GM21529 (cell line): ENCODE measurements at regions not wholly inside any gene's neighbourhood (a gene's known extent, or its start where the extent isn't known, plus 50 kb on each side); places are given as distances from the start of the nearest gene placed in this dataset.

Source experiments
- ATAC-seq: cut with Tn5 transposase; IDR thresholded peaks from one replicate; pipeline ENCODE4 v1.9.1; 2021; ENCODE audit not compliant: unreplicated experiment

DNA sequence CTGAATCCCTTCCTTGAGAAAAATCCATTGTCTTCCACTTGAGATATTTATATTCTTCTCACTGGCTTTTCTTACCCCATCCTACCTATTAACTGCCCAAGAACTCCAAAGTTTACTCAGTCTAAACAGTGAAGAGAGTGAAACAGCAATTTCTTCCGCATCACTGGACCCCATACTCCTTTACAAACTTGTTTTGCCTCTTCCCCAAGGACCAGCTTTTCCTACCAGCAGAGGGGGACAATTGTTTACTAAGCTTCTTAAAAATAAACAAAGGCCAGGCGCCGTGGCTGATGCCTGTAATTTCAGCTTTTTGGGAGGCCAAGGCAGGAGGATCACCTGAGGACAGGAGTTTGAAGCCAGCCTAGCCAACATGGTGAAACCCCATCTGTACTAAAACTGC, 52.0 kb downstream of the LRATD1 start:
- no peak for ATAC-seq

DNA sequence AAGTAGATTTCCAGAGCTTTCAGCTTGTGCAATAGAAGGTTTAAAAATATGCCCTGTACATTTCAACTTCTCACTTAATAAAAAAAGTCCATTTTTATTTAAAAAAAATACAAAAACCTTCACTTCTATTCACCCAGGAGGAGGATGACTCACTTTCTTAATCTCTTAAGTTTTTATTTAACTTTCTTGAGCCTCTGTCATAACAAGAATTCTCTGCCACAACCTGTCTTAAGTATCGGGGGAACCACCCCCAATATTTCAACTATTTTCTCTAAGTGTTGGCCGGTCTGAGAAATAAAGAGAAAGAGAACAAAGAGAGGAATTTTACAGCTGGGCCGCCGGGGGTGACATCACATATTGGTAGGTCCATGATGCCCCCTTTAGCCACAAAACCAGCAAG, 58.4 kb downstream of the LRATD1 start:
- no peak for ATAC-seq

DNA sequence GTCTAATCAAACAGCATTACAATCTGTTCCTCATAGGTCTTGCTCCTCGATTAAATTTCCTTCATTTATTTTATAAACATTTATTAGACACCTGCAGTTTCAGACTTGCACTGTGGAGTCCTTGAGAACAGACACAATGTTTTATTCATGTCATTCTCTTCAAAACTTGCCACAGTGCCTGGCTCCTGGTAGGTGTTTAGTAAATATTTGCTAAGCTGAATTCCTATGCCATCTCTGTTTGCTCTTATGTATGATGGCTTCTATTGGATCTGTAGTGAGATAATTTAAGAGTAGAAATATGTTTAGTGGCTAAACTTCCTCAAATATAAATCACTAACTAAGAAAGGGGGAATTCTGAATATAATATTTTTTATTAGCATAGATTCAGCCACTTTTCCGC, 61.4 kb downstream of the LRATD1 start:
- no peak for ATAC-seq

DNA sequence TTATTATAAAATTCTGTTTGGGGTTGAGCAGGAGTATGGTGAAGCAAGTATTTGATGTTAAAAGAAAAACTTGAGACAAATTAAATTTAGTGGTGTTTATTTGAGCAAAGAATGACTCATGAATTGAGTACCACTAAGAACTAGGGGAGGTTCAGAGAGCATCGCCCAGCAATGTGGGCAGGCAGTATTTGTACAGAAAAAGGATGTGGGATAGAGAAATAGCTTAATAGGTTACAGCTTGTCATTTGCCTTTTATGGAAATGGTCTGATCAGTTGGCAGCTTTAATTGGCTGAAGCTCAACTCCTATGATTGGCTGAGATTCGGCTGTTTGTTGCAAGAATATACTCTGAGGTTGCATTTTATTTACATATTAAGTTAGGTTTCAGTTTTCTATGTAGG, 68.2 kb downstream of the LRATD1 start:
- no peak for ATAC-seq

DNA sequence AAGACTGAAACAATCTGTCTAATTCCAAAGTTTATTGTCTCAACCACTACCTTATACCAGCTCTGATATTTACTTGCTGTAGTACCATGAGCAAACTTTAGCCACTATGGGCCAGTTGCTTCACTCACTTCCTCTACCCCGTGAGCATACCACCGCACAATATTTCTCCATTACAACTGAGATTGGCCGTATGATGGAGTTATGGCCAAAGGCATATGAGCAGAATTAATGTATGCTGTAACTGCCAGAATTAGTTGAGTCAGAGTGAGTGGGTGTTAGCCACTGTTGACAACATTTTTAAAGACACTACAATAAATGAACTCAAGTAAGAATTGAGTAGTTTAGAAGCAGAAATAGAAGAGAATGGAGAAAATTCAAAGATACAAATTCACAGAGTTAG, 69.7 kb downstream of the LRATD1 start:
- no peak for ATAC-seq

DNA sequence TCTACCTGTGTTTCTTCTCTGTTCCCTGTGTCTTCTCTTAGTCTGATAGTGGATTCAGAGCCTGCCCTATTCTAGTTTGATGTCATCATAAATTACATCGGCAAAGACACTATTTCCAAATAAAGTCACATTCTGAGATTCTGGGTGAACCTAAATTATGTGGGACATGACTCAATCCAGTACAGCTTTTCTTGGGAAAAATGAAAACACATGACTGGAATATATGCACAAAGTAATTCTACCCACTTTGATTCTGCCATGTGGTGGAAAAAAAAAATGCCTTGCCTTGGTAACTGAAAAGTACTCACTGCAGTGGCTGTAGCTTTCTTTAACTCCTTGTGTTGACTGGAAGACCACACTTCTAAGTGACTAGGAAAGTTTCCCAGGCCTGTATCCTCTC, 73.7 kb downstream of the LRATD1 start:
- ATAC-seq = no peak

DNA sequence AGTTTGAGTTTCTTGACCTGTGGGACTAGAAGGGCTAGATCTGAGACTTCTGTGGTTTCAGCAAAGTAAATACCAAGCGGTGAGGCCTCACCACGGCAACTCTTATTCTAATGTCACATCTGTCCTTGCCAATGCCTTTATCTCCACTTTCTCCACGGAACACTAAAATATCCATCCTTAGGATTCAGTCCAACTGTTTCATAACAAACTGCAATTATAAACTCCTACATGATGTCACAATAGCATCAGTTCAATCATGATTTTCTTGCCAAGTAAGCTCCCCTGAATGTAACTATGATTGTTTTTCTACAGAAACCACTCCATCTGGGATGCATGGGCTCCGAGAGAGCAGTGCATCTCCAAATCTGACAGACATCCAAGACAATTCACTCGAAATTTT, 79.6 kb downstream of the LRATD1 start:
- no peak for ATAC-seq

DNA sequence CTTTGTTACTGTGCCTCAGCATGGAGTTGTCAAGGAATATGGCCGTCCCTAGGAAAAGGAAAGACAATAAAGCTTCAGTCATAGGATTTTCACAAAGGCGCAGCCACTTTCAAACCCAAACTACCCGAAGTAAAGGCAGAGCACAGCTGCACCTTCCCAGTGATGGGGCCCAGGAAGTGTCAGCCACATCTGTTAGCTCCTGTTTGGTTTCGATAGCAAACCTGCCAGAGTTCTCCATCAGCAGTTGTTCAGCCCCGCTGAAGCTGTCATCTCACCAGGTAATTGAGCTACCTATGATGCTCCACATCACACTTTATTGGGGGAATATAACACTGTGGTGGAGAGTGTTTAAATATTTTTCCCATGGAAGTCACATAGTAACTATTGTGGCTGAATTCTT, 80.7 kb downstream of the LRATD1 start:
- no peak for ATAC-seq

DNA sequence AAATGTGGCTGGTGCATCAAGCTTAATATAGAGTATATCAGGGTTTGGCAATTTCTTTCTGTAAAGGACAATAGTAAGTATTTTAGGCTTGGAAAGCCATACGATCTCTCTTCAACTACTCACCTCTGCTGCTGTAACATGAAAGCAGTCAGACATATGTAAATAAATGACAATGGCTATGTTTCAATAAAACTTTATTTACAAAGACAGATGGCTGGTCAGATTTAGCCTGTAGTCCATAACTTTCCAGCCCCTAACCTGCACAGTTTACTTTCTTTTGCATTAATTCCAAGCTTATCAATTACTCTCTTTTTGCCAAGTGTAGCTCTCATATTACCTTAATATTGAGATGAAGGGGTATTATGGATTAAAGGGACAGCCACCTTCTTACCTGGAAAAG, 83.1 kb downstream of the LRATD1 start:
- ATAC-seq = no peak

DNA sequence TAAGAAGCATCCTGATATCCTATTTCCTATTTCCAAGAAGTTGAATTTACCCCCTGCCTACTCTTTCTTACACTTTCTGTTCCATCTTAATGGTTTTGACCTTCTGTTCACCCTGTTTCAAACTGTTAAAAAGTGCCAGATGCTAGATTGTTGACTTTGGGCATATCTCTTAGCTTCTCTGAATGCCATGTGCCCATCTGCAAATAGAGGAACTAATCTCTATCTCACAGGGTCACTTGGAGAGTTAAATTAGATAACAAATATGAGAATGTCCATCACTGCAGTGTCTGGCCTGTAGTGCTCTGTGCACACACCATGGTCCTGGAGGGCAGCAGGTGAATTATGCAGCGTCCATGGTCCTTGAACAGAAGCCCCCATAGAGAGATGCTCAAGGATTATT, 83.8 kb downstream of the LRATD1 start:
- ATAC-seq = no peak

DNA sequence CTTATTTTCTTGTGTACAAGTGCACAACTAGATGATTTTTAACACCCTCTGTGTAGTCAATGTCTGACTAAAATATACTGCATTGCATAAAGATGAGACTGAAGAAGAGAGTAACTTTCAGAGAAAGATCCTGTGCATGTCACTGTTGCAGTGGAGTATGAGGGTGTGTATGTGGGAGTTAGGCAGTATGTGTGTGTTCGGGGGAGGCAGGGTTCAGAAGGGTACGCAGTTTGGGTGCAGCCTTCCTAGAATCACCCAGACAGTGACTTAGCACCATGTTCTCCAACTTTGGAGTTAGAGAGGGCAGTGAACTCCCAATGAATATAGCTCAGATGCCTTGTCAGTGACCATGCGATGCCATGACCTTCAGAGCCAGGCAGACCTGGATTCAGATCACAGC, 84.6 kb downstream of the LRATD1 start:
- ATAC-seq = no peak

DNA sequence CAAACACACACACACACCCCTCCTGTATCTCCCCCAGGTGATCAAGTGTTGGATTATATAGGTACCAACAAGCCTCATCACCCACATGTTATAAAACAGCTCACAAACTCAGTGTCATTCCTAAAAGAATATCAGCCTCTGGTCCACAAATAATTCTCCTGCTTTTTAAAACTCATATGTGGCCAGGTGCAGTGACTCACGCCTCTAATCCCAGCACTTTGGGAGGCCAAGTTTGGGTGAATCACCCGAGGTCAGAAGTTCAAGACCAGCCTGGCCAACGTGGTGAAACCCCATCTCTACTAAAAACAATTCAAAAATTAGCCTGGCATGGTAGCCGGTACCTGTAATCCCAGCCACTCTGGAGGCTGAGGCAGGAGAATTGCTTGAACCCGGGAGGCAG, 87.8 kb downstream of the LRATD1 start:
- ATAC-seq = no peak

DNA sequence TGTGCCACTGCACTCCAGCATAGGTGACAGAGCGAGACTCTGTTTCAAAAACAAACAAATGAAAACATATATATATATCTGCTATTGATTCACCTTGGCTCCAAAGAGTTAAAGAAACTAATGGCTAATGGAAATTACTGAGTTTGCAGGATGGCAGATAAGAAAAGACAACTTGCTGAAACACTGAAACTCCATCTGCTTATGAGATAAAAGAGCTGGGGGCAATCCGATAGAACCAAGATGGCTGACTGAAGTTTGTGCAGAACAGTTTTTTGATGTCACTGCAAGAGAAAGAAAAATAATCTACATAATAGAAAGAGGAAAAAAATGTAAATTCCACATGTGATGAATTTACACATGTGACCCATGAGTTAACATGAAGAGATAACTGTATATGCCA, 88.2 kb downstream of the LRATD1 start:
- no peak for ATAC-seq

DNA sequence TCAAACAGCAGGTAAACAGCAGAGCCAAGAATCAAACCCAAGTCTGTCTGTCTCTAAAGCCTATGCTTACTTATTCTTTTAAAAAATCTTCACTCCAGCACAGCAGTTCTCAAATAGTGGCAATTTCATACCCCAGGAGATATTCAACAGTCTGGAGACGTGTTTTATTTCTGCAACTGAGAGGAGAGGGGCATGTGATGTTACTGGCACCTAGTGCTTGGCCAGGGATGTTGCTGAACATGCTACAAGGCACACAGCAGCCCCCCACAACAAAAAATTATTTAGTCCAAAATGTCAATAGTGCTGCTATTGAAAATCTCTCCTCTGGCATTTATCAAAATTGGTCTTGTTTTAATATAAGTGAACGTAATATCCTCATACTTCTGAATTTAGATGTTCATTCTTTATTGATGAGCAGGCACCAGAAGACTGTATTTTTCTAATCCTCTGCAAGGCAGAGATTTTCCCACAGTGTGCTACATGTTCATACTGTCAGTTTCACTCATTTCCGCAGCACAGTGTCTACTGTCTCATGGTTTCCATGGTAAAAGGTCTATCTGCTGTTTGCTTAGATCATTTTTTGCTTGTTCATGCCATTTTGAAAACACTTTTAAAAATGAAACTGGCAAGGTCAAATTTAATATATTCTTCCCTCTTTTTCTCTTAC, 90.5 kb downstream of the LRATD1 start:
- ATAC-seq = no peak

DNA sequence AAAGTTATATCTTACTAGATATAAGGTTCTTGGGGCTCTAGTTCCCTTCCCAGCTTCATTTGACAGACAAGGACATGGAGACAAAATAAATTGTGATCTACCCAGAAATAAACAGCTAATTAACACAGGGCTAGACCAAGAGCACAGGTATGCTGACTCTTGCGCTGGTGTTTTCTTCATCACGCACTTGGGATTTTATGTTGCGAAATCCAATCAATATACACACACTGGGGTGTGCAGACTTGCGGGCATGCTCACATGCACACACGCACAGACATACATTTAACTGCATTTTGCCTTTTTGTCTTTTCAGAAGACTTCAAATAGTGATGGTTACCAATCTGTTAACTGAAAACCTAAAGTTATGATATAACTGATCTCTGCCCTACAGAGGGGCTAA, 91.2 kb downstream of the LRATD1 start:
- ATAC-seq = no peak

DNA sequence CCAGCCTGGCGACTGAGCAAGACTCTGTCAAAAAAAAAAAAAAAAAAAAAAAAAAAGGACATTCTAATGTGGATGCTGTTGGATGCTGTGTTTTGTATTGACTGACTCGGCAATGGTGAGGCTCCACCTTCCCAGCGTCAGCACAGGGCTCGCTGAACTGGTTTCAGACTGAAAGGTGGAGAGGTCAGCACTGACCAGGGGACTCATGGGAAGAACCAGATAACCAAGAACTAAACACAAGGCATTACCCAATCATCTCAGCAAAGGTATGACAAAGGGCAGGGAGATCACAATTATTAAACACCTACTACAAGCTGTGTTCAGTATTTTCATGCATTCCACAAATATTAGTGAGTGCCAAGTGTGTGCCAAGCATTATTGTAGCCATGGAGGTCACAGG, 103.2 kb downstream of the LRATD1 start:
- ATAC-seq = no peak

DNA sequence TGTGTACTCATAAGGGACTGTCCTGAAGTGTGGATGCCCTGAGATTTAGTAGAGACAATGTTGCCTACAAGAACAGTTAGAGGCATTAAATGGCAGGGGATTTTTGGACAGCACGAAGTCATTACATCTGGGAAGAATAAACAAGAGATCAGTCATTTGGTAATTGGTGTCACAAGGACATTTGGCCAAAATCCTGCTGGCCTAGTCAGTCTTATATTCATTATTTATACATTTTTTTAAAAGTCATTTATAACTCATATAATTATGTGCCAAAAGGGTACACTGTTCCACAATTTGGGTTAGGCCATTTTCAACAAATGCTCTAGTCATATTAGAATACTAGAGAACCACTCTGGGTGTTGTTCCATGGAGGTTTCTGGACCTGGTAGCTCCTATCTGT, 104.7 kb downstream of the LRATD1 start:
- no peak for ATAC-seq

DNA sequence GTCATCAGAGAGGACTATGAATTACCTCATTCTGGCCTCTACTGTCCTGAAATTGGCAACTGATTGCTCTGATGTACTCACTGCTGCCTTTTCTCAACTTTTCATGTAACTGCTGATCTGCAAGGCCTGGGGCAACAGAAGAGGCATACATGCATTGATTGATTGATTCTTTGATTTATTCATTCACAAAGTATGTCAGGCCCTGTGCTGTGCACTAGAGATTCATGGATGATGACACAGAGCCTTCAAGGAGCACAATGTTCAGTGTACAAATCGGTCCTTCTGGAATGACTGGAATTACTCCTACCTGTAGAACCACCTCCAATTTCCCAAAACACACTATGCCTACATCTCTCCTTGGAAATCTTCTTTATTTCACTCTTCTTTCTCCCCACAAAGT, 111.3 kb downstream of the LRATD1 start:
- ATAC-seq = no peak

DNA sequence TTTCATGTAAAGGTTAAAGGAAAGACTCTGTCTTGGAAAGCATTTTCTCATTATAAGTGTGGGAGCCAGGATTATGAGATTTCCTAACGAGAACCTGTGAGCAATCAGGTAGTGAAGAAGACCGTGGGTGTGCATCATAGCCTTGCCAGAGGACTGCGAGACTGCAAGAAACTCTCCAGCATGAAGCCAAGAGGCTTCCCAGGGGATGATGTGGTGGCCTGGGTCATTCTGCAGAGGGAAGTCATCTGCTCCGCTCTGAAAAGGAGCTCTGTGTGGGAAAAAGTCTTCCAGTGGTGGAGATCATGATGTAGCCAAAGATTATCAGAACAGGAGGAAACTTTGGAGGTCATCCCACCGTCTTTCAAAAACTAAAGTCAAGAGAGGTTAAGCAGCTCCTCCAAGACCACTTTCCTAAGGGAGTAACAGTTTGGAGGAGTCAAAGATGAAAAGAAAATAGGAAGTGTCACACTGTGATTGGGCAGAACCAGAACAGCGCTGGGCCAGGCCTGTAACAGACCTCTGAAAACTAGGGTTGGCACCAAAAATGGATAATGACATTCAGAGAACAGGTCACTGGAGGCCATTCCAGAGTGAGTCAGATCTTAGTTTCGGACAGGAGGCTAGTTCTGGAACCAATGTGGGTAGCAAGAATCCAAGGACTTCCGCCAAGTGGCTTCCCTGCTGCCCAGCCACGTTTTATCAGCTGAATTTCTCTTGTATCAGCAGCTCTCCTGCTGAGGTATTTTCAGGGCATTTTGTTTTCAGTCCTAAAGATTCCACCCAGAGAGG, 113.0 kb downstream of the LRATD1 start:
- ATAC-seq = no peak

DNA sequence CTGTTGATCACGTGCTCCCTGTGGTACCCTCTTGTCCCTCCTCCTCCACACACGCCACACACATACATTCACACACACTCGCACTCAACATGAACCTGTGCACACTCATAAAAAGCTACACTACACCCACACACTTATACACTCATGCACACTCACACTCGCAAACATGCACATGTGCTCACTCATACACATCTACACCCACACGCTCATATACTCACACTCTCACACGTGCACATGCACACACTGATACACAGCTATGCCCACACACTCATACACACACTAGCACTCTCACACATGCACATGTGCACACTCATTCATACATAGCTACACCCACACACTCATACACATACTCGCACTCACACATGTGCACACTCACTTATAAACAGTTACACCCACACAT, 113.6 kb downstream of the LRATD1 start:
- no peak for ATAC-seq

DNA sequence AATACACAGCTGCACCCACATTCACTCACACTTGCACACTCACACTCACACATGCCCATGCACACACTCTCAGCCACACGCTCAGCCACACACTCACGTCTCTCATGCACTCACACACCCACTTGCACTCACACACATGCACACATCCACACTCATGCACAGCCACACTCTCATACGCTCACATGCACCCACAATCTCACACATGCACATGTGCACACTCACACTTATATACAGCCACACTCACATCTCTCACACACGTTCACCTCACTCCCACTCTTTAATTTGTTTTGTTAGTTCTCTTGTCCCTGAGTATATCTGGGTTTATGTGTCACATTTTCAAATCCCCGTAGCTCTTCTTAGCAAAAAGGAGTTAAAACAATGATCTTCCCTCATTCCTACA, 114.9 kb downstream of the LRATD1 start:
- ATAC-seq = no peak

DNA sequence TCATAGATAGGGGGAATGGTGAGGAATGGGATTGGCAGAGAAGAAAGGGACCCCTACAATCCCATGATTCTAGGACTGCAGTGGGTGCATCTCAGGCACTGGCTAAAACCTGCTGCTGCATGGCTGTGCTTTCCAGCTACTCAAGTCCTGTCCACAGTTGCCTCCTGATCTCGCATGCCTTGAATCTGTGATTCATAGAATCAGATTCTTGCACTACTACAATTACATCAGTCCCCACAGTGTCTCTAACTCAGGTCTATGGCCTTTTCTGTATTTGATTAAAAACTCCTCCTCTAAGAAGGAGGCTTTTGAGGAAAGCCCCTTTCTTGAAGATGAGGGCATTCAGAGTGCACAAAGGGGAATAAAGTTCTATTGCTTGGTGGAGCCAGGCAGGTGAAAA, 117.4 kb downstream of the LRATD1 start:
- no peak for ATAC-seq

DNA sequence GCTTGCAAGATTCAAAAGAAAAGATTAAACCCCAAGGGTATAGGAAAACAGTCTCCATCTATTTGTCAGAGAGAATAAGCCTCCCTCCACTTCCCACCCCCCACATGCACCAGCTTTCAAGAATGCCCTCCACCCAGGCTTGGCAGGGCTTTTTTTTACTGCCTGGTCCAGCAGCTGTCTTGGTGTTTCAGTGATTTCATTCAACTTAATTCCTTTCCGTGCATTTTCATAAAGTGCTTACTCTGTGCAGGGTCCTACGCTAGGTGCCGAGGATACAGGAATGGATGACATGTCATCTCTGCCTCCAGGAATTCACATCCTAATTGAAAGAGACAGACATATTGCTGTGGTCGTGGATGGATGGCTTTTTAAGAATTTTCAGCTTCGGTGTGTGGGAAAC, 117.9 kb downstream of the LRATD1 start:
- no peak for ATAC-seq
